ENCODE measurements at regions not wholly inside any gene's neighbourhood (a gene's known extent, or its start where the extent isn't known, plus 50 kb on each side); places are given as distances from the start of the nearest gene placed in this dataset.
"Not testable (repeated sequence)": the region's sequence is repeated elsewhere in the genome, so short reads cannot be mapped to it uniquely, and the experiment has no call there.

GRCh38 chr4:29966386-29966785, 753.8 kb upstream of the PCDH7 start:
- no peak for DNase-seq

GRCh38 chr4:29970626-29971025, 749.5 kb upstream of the PCDH7 start:
- no peak for DNase-seq

GRCh38 chr4:29972121-29972520, 748.0 kb upstream of the PCDH7 start:
- no peak for DNase-seq

DNA sequence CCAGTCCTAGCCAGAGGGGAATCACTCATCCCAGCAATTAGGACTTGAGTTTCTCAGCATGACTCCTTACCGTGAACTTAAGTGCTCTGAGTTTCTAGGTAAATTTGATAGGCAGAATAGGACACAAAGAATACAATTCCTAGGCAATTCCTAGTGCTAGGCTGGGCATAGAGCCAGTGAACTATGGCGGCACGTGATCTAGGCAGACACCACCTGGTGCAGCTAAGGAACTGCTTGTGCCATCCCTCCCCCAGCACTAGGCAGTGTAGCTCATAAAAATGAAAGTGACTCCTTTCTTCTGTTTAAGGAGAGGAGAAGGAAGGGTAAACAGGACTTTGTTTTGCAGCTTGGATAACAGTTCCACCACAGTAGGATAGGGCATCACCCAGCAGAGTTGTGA, 736.3 kb upstream of the PCDH7 start:
- DNase-seq = no peak

DNA sequence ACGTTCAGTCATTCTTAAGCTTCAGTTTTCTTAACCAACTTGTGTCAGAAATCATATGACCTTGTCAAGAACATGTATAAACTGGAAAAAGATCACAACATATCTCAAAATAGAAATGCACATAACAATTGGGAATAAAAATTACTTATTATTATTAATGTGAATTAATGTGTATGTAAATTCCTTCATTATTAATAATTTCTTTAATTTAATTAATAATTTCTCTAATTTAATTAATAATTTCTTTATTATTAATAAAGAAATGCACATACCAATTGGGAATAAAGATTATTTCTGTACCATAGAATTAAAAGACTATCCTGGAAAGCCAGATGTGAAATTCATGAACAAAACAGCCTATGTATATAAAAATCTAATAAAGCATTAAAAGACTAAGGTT, 718.5 kb upstream of the PCDH7 start:
- DNase-seq = no peak

DNA sequence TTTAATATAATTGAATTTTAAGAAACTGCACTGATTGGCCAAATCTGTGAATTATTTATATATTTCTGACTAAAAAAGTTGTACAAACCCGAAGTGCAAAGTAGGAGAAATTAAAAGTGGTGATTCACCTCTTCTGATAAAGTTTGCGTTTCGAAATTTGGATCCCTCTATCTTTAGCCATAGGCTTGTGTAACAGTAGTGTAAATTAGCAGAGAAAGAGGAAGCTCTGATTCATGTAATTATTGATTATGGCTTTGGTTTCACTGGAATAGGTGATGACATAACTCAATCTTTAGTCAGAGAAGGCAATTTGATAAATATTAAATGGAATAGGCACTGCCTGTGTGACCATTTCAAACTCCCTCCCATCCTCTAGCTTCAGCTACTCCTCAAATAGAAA, 717.8 kb upstream of the PCDH7 start:
- DNase-seq = no peak

DNA sequence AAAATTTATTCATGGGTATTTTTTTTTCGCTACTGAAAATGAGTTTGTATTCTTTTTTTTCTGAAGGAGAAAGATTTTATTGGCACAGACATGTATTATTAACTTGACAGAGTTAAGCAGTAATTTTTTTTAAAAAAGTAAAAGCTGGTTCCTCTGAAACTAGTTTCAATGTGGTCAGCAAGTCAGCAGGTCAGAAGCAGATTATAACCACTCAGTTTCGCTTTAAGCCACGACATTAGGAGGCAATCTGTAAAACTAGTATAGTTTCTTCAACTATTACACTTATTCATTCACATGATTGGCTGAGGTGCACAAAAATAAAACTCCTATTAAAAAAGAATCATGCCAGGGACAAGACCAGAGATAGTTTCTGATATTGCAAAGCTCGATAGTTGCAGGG, 714.2 kb upstream of the PCDH7 start:
- no peak for DNase-seq

GRCh38 chr4:30024526-30024925, 695.6 kb upstream of the PCDH7 start:
- DNase-seq = no peak

- DNase-seq = no peak
These were observed 691.3 kb upstream of the PCDH7 start for GRCh38 chr4:30028826-30029225.

DNA sequence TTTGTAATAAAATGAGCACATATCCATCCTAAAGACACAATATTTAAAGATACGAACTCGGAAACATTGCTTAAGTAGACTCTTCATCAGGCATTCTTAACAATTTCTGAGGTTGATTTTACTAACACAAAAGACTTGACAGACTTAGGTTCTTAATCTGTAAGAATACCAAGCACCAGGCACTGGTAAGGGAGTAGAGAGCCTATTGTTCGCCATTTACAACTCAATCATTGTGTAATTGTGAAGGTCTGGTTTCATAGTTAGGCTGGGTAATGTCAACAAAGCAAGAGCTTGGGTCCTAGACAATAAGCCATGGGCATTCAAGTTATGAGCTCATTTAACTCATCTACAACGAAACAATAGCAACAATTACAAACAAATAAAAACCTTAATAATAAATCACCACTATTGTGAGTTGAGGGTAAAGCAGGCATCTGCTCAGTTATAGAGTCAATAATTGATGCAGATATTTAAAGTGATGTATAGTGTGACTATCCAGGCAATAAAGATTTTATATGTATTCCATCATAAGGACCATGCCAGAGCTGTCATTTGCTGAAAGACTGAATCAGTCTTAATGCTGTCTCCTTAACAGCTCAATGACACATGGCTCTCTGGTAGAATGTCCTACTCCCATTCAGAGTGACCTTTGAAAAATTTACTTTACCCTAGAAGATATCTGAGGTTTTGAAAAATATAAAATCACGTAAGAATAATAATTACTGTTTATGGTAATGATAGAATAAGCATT, 664.0 kb upstream of the PCDH7 start:
- no peak for DNase-seq

DNA sequence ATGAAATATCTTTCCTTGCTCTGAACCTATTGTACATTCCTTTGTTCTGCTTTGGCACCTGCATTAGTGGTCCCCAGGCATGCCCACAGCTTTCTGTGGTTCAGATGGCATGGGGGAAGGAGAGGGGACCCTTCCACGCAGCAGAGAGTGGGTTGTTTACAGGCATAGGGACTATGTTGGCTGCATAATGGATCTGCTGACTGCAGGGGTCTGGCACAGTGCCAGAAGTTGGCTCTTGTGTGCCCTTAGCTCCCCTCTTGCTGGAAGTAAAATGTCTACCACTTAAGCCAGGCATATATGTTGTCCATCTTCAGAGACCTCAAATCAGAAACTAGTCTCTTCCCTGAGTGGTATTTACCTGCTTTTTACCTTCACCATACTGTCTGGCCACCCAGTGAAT, 651.9 kb upstream of the PCDH7 start:
- no peak for DNase-seq

GRCh38 chr4:30073011-30073710, 647.0 kb upstream of the PCDH7 start:
- no peak for DNase-seq

DNA sequence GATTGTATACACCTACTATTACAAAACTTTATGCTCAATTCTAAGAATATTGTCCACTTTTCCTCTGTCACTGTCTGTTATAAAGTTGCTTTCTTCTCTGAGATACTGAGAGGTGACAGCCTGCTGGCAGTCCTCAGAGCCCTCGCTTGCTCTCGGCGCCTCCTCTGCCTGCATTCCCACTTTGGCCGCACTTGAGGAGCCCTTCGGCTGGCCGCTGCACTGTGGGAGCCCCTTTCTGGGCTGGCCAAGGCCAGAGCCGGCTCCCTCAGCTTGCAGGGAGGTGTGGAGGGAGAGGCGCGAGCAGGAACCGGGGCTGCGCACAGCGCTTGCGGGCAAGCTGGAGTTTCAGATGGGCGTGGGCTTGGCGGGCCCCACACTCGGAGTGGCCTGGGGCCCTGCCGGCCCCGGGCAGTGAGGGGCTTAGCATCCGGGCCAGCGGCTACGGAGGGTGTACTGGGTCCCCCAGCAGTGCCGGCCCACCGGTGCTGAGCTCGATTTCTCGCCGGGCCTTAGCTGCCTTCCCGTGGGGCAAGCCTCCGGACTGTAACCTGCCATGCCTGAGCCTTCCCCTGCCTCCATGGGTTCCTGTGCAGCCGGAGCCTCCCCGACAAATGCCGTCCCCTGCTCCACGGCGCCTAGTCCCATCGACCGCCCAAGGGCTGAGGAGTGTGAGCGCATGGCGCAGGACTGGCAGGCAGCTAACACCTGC, 627.6 kb upstream of the PCDH7 start:
- not testable (repeated sequence) for DNase-seq

GRCh38 chr4:30094887-30095286, 625.3 kb upstream of the PCDH7 start:
- DNase-seq = no peak

DNA sequence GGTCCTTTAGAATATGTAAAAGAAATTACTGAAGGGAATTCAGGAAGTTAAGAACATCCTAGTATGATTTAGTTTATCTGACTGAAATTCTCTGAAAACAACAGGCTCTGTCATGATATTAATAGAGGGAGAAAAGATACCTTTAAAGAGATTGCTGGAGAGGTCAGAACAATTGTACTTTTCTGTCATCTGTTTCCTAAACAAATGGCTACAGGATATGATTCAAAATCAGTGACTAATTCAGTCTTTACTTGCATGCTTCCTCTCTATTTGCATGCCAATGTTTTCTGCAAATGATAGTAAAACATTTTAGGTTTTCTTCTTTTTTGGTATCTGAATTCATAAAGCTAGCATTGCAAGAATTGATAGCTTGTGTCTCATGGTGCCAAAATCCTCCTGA, 616.7 kb upstream of the PCDH7 start:
- no peak for DNase-seq

- DNase-seq = no peak
These were observed 603.8 kb upstream of the PCDH7 start for GRCh38 chr4:30116401-30116800.

- no peak for DNase-seq
These were observed 602.7 kb upstream of the PCDH7 start for GRCh38 chr4:30117433-30117832.

DNA sequence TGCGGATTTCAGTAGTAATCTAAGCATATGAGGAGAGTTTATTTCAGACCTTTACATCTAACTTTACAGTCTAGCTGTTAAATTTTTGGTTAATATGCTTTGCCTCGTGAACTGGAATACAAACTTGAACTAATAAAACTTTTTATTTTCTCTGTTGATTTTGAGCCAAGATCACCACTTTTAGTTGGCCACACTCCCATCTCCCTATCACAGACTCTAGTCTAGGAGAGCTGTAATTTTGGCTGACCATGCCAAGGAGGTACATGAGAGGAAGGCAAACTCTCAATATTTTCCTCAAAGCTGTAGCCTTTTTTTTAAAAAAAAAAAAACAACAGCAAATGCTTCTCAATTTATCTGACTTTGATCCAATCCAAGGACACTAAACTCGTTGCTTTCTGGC, 597.5 kb upstream of the PCDH7 start:
- no peak for DNase-seq

- DNase-seq = not testable (repeated sequence)
These were observed 595.5 kb upstream of the PCDH7 start for GRCh38 chr4:30124621-30125020.

- DNase-seq = no peak
These were observed 594.3 kb upstream of the PCDH7 start for GRCh38 chr4:30125868-30126267.

GRCh38 chr4:30126351-30126750, 593.8 kb upstream of the PCDH7 start:
- DNase-seq = no peak

DNA sequence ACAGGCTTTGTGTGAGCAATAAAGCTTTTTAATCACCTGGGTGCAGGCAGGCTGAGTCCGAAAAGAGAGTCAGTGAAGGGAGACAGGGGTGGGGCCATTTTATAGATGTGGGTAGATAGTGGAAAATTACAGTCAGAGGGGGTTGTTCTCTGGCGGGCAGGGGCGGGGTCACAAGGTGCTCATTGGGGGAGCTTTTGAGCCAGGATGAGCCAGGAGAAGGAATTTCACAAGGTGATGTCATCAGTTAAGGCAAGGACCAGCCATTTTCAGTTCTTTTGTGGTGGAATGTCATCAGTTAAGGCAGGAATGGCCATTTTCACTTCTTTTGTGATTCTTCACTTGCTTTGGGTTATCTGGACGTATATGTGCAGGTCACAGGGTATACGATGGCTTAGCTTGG, 571.3 kb upstream of the PCDH7 start:
- not testable (repeated sequence) for DNase-seq

DNA sequence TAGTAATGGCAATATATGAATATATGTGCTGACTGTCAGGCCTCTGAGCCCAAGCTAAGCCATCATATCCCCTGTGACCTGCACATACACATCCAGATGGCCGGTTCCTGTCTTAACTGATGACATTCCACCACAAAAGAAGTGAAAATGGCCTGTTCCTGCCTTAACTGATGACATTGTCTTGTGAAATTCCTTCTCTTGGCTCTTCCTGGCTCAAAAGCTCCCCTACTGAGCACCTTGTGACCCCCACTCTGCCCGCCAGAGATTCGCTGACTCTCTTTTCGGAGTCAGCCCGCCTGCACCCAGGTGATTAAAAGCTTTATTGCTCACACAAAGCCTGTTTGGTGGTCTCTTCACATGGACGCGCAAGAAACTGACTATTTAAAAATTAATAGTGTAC, 570.6 kb upstream of the PCDH7 start:
- DNase-seq = not testable (repeated sequence)

- DNase-seq = no peak
These were observed 566.7 kb upstream of the PCDH7 start for GRCh38 chr4:30153427-30153826.

Data from NCI-H1092 treated with DMSO at 0.1 percent for 48 hours (cell line).